GM23338 (cell line): ENCODE measurements at regions not wholly inside any gene's neighbourhood (a gene's known extent, or its start where the extent isn't known, plus 50 kb on each side); places are given as distances from the start of the nearest gene placed in this dataset.

Experiments used
- EZH2 ChIP-seq: fragments of 200-600 bp; sonication (generic); IDR thresholded peaks from one replicate; pipeline ENCODE4 v1.8.0; 2017; ENCODE audit warnings: antibody characterized with exemption, mild to moderate bottlenecking, low read depth; ENCODE audit not compliant: unreplicated experiment
- JUNB ChIP-seq: IDR thresholded peaks from one replicate; pipeline ENCODE4 v1.6.1; 2016; ENCODE audit warnings: antibody characterized with exemption; ENCODE audit not compliant: unreplicated experiment
- POLR2AphosphoS5 ChIP-seq: IDR thresholded peaks from 2 replicates; pipeline ENCODE4 v1.6.1; 2016; ENCODE audit warnings: antibody characterized with exemption, low read depth
- STAT1 ChIP-seq: IDR thresholded peaks from one replicate; pipeline ENCODE4 v1.6.1; 2016; ENCODE audit warnings: antibody characterized with exemption; ENCODE audit not compliant: unreplicated experiment
- TF ChIP-seq, protein P1 (sequence below), 2 experiments: fragments of 200-600 bp in 1 of 2; sonication (generic) in 1 of 2; conservative IDR thresholded peaks; 2 replicates each; pipeline versions ENCODE4 v1.5.1 to v1.6.1; 2016 to 2017; ENCODE audit warnings: antibody characterized with exemption in 2 of 2, low read depth in 2 of 2, mild to moderate bottlenecking in 2 of 2, moderate library complexity in 1 of 2

DNA sequence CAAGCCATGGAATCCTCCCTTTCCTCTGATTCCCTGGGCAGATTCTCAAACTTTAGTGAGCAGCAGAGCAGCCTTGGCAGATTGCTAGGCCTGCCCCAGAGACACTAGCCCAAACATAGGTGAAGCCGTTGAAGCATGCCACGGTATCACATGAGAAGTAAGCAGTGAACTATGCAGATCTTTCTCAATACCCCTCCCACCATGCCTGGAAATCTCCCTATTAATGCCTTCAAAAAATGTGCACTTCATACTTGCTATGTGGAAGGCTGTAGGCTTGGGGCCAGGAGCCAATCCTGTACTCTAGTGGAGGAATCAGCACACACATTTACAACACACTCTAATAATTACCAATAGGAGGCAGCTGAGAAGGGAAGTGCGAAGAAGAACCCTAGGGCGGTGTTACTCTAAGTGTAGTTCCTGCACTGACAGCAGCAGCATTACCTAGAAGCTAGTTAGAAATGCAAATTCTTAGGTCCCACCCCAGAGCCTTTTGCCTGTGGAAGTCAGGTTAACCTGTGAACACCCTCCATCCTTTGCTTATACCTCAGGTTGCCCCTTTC lies 305.1 kb upstream of the SPRED2 start:
- TF ChIP-seq EZH2 (no peak), POLR2AphosphoS5 (no peak), STAT1 (no peak), JUNB (no peak)
- TF ChIP-seq, protein P1, sequence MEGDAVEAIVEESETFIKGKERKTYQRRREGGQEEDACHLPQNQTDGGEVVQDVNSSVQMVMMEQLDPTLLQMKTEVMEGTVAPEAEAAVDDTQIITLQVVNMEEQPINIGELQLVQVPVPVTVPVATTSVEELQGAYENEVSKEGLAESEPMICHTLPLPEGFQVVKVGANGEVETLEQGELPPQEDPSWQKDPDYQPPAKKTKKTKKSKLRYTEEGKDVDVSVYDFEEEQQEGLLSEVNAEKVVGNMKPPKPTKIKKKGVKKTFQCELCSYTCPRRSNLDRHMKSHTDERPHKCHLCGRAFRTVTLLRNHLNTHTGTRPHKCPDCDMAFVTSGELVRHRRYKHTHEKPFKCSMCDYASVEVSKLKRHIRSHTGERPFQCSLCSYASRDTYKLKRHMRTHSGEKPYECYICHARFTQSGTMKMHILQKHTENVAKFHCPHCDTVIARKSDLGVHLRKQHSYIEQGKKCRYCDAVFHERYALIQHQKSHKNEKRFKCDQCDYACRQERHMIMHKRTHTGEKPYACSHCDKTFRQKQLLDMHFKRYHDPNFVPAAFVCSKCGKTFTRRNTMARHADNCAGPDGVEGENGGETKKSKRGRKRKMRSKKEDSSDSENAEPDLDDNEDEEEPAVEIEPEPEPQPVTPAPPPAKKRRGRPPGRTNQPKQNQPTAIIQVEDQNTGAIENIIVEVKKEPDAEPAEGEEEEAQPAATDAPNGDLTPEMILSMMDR (conservative IDR thresholded peaks at IDR 0.05; ENCODE audit: low read depth in 2 of 2), result no peak
